GM12878 (cell line): ENCODE measurements at regions not wholly inside any gene's neighbourhood (a gene's known extent, or its start where the extent isn't known, plus 50 kb on each side); places are given as distances from the start of the nearest gene placed in this dataset.

Source experiments
- CTCF ChIP-seq, 3 experiments: IDR thresholded peaks in 2 of 3; conservative IDR thresholded peaks in 1 of 3; 2 replicates each; pipeline ENCODE4 v1.5.1; 2011; ENCODE audit warnings: low read depth in 3 of 3, low read length in 3 of 3, mild to moderate bottlenecking in 3 of 3, control low read depth in 2 of 3, moderate library complexity in 2 of 3, inconsistent platforms in 1 of 3, mixed read lengths in 1 of 3; ENCODE audit not compliant: control insufficient read depth in 2 of 3, insufficient read depth in 1 of 3; ENCODE audit errors: extremely low read depth in 1 of 3
- EZH2 ChIP-seq: IDR thresholded peaks from 2 replicates; pipeline ENCODE4 v1.6.1; 2012; ENCODE audit warnings: low read depth, mild to moderate bottlenecking, control low read depth, inconsistent platforms, low read length, borderline replicate concordance; ENCODE audit not compliant: control insufficient read depth
- MAX ChIP-seq: IDR thresholded peaks from 2 replicates; pipeline ENCODE4 v1.6.1; 2012; ENCODE audit warnings: low read depth, low read length, improper control_type of control experiment
- POLR2A ChIP-seq: IDR thresholded peaks from 2 replicates; pipeline ENCODE4 v1.6.1; 2011; ENCODE audit warnings: low read depth, mild to moderate bottlenecking, low read length
- POLR2AphosphoS2 ChIP-seq: IDR thresholded peaks from 2 replicates; pipeline ENCODE4 v1.6.1; 2011; ENCODE audit warnings: low read depth, mild to moderate bottlenecking, low read length, improper control_type of control experiment, moderate library complexity
- POLR2AphosphoS5 ChIP-seq: IDR thresholded peaks from 2 replicates; pipeline ENCODE4 v1.6.1; 2011; ENCODE audit warnings: mild to moderate bottlenecking, low read length, inconsistent platforms
- POU2F2 ChIP-seq: IDR thresholded peaks from 3 replicates; pipeline ENCODE4 v1.6.1; 2011; ENCODE audit warnings: low read depth, mild to moderate bottlenecking, low read length, borderline replicate concordance
- TBL1XR1 ChIP-seq: IDR thresholded peaks from 2 replicates; pipeline ENCODE4 v1.6.1; 2012; ENCODE audit warnings: low read depth, low read length, improper control_type of control experiment
- ZBTB33 ChIP-seq: fragments of 450-650 bp; IDR thresholded peaks from 2 replicates; pipeline ENCODE4 v1.6.1; 2017; ENCODE audit warnings: mild to moderate bottlenecking

- TF ChIP-seq EZH2 (no peak), CTCF (IDR thresholded peaks at IDR 0.05 in 2 of 3, conservative IDR thresholded peaks at IDR 0.05 in 1 of 3; ENCODE audit: control insufficient read depth in 2 of 3, extremely low read depth in 1 of 3, insufficient read depth in 1 of 3, low read depth in 3 of 3, low read length in 3 of 3) (no peak), POU2F2 (no peak), POLR2A (no peak), MAX (no peak), TBL1XR1 (no peak), POLR2AphosphoS2 (no peak), POLR2AphosphoS5 (no peak), ZBTB33 (no peak)
These were observed 225.4 kb downstream of the CPE start for GRCh38 chr4:165604181-165604580.
